HEK293T (cell line): ENCODE measurements at regions not wholly inside any gene's neighbourhood (a gene's known extent, or its start where the extent isn't known, plus 50 kb on each side); places are given as distances from the start of the nearest gene placed in this dataset.

Experiments used
- ARNT ChIP-seq: fragments of 450-650 bp; IDR thresholded peaks from 2 replicates; pipeline ENCODE4 v1.6.1; 2017; ENCODE audit warnings: mild to moderate bottlenecking
- BHLHE40 ChIP-seq: fragments of 450-650 bp; IDR thresholded peaks from 2 replicates; pipeline ENCODE4 v1.6.1; 2016; ENCODE audit warnings: mild to moderate bottlenecking, moderate library complexity, borderline replicate concordance
- CTBP1 ChIP-seq: fragments of 450-650 bp; IDR thresholded peaks from 2 replicates; pipeline ENCODE4 v1.6.1; 2016; ENCODE audit warnings: borderline replicate concordance
- ELF4 ChIP-seq: fragments of 450-650 bp; IDR thresholded peaks from 2 replicates; pipeline ENCODE4 v1.6.1; 2017; ENCODE audit warnings: antibody characterized with exemption
- FOXA1 ChIP-seq: fragments of 450-650 bp; IDR thresholded peaks from 2 replicates; pipeline ENCODE4 v1.6.1; 2016; ENCODE audit warnings: mild to moderate bottlenecking
- FOXK2 ChIP-seq: fragments of 450-650 bp; IDR thresholded peaks from 2 replicates; pipeline ENCODE4 v1.6.1; 2016; ENCODE audit warnings: mild to moderate bottlenecking
- FOXM1 ChIP-seq: fragments of 450-650 bp; IDR thresholded peaks from 2 replicates; pipeline ENCODE4 v1.6.1; 2017; ENCODE audit warnings: mild to moderate bottlenecking, borderline replicate concordance
- HDGF ChIP-seq: fragments of 450-650 bp; IDR thresholded peaks from 2 replicates; pipeline ENCODE4 v1.6.1; 2017; ENCODE audit warnings: antibody characterized with exemption, borderline replicate concordance
- L3MBTL2 ChIP-seq: fragments of 450-650 bp; conservative IDR thresholded peaks from 2 replicates; pipeline ENCODE4 v1.6.1; 2016; ENCODE audit warnings: mild to moderate bottlenecking
- SP1 ChIP-seq: fragments of 450-650 bp; IDR thresholded peaks from 2 replicates; pipeline ENCODE4 v1.6.1; 2017
- SUZ12 ChIP-seq: fragments of 450-650 bp; IDR thresholded peaks from 2 replicates; pipeline ENCODE4 v1.6.1; 2016; ENCODE audit warnings: mild to moderate bottlenecking
- TARDBP ChIP-seq: fragments of 450-650 bp; IDR thresholded peaks from 2 replicates; pipeline ENCODE4 v1.6.1; 2016
- ZNF384 ChIP-seq: fragments of 450-650 bp; IDR thresholded peaks from 2 replicates; pipeline ENCODE4 v1.6.1; 2016
- TF ChIP-seq, protein P1 (sequence below): fragments of 450-650 bp; IDR thresholded peaks from 2 replicates; pipeline ENCODE4 v1.6.1; 2016

DNA sequence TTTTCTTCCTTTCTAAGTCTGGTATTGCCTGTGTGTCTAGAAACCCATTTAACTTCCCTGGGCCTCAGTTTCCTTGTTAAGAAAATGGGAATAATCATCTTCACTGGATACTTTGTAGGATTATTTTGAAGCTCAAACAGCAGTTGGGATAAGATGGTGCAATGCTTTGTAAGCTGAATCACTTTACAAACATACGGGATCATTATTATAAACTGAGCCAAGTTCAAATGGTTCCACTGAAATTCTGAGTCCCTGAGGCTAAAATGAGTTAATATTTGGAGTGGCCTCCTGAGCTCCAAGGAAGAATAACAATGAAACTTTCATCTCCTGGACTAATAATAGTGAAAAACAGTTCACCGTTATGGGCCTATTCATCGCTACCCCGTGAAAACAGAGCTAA, 388.0 kb downstream of the PLPP3 start:
- TF ChIP-seq BHLHE40 (no peak), FOXK2 (no peak), SP1 (no peak), TARDBP (no peak), ELF4 (no peak), SUZ12 (no peak), L3MBTL2 (no peak), FOXM1 (no peak), FOXA1 (no peak), ARNT (no peak), ZNF384 (no peak), HDGF (no peak), CTBP1 (no peak)
- TF ChIP-seq, protein P1, sequence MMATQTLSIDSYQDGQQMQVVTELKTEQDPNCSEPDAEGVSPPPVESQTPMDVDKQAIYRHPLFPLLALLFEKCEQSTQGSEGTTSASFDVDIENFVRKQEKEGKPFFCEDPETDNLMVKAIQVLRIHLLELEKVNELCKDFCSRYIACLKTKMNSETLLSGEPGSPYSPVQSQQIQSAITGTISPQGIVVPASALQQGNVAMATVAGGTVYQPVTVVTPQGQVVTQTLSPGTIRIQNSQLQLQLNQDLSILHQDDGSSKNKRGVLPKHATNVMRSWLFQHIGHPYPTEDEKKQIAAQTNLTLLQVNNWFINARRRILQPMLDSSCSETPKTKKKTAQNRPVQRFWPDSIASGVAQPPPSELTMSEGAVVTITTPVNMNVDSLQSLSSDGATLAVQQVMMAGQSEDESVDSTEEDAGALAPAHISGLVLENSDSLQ, result no peak
